ENCODE measurements at regions not wholly inside any gene's neighbourhood (a gene's known extent, or its start where the extent isn't known, plus 50 kb on each side); places are given as distances from the start of the nearest gene placed in this dataset.
A peak's percentile ranks its signal among the peaks of the same experiment; 100 is the strongest.

DNA sequence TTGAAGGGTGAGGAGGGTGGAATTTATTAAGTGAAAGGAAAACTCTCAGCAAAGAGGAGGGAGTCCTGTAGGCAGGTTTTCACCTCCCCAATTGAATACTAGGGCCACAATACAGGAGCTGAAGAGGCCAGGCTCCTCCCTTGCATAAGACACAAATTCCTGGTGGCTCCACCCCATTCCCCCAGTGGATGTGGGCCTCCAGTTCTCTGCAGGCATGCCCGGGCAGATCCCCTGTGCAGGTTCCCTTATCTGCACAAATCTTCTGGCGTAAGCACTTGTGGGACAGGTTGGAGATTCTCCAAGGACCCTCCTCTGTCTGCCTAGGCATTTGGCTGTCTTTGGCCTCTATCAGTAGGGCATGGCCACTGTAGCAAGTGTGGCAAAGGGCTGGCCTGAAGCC, 847.1 kb upstream of the MBL2 start:
- Mint-ChIP-seq H3K4me3 (ENCODE audit: unreplicated experiment) (no peak overlapping the region), H3K9me3 (ENCODE audit: unreplicated experiment) (no peaks in the 10 kb centered on the region), H3K27me3 (ENCODE audit: unreplicated experiment) (no peaks in the 10 kb centered on the region), H3K4me1 (ENCODE audit: unreplicated experiment) (no peaks in the 10 kb centered on the region), H3K27ac (ENCODE audit: unreplicated experiment) (no peak overlapping the region), H3K36me3 (ENCODE audit: low read depth, unreplicated experiment) (no peaks in the 10 kb centered on the region)
- TF ChIP-seq, protein P1, sequence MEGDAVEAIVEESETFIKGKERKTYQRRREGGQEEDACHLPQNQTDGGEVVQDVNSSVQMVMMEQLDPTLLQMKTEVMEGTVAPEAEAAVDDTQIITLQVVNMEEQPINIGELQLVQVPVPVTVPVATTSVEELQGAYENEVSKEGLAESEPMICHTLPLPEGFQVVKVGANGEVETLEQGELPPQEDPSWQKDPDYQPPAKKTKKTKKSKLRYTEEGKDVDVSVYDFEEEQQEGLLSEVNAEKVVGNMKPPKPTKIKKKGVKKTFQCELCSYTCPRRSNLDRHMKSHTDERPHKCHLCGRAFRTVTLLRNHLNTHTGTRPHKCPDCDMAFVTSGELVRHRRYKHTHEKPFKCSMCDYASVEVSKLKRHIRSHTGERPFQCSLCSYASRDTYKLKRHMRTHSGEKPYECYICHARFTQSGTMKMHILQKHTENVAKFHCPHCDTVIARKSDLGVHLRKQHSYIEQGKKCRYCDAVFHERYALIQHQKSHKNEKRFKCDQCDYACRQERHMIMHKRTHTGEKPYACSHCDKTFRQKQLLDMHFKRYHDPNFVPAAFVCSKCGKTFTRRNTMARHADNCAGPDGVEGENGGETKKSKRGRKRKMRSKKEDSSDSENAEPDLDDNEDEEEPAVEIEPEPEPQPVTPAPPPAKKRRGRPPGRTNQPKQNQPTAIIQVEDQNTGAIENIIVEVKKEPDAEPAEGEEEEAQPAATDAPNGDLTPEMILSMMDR (IDR thresholded peaks at IDR 0.05; ENCODE audit: unreplicated experiment): no peak
- no peak for DNase-seq (ENCODE audit: low spot score)

DNA sequence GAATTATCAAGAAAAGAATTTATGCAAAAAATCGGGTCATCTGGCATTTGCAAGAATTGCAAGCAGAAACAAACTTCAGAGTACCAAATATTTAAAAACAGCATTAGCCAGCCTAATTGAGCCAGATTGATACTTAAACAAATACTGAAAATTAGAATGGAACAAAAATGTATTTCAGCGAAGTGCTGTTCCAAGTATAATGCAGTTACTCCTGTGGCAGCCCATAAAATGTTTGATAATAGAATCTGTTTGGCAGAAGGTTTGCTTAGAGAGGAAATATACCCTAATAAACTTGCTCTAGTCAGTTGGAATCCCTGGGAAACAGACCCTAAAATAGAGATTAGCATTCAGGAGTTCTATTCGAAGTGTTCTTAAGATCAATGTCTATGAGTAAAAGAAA, 835.1 kb upstream of the MBL2 start:
- no peak for DNase-seq (ENCODE audit: low spot score)
- Mint-ChIP-seq H3K4me1 (ENCODE audit: unreplicated experiment) (no peaks in the 10 kb centered on the region), H3K4me3 (ENCODE audit: unreplicated experiment) (no peak overlapping the region), H3K9me3 (ENCODE audit: unreplicated experiment) (no peaks in the 10 kb centered on the region), H3K36me3 (ENCODE audit: low read depth, unreplicated experiment) (no peaks in the 10 kb centered on the region), H3K27ac (ENCODE audit: unreplicated experiment) (no peak overlapping the region), H3K27me3 (ENCODE audit: unreplicated experiment) (no peaks in the 10 kb centered on the region)
- TF ChIP-seq, protein P1 (IDR thresholded peaks at IDR 0.05; ENCODE audit: unreplicated experiment): no peak

- Mint-ChIP-seq H3K9me3 (ENCODE audit: unreplicated experiment) (no peaks in the 10 kb centered on the region), H3K4me3 (ENCODE audit: unreplicated experiment) (no peak overlapping the region), H3K27ac (ENCODE audit: unreplicated experiment) (no peak overlapping the region), H3K36me3 (ENCODE audit: low read depth, unreplicated experiment) (no peaks in the 10 kb centered on the region), H3K4me1 (ENCODE audit: unreplicated experiment) (no peaks in the 10 kb centered on the region), H3K27me3 (ENCODE audit: unreplicated experiment) (no peaks in the 10 kb centered on the region)
- DNase-seq (ENCODE audit: low spot score): no peak
- TF ChIP-seq, protein P1 (IDR thresholded peaks at IDR 0.05; ENCODE audit: unreplicated experiment): no peak
Measured at GRCh38 chr10:53606981-53607380, 834.4 kb upstream of the MBL2 start.

- Mint-ChIP-seq H3K27me3 (ENCODE audit: unreplicated experiment) (no peaks in the 10 kb centered on the region), H3K36me3 (ENCODE audit: low read depth, unreplicated experiment) (no peaks in the 10 kb centered on the region), H3K9me3 (ENCODE audit: unreplicated experiment) (no peaks in the 10 kb centered on the region), H3K4me3 (ENCODE audit: unreplicated experiment) (no peak overlapping the region), H3K4me1 (ENCODE audit: unreplicated experiment) (peaks cover 16% of the 10 kb centered on the region), H3K27ac (ENCODE audit: unreplicated experiment) (no peak overlapping the region)
- TF ChIP-seq, protein P1 (IDR thresholded peaks at IDR 0.05; ENCODE audit: unreplicated experiment): peak; percentile 79
- DNase-seq (ENCODE audit: low spot score): no peak
Measured at GRCh38 chr10:53601260-53601875, 828.8 kb upstream of the MBL2 start.

DNA sequence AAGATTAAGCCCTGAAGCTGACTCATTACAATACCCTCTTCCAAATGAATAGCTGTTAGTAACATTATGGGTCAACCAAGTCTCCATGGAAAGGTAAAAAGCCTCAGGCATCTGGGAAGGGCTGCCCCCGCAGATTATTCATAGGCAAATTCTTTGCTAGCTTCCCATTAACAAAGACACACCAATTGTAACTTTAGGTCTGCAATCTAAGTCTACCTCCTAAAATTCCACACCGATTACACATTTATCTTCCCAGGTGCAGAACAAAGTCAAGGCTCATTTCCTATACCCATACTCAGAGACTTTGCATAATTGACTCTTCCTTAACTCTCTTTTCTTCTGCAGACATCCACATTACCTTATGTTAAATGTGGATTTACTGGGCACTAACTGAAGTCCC, 826.3 kb upstream of the MBL2 start:
- Mint-ChIP-seq H3K4me3 (ENCODE audit: unreplicated experiment) (no peak overlapping the region), H3K4me1 (ENCODE audit: unreplicated experiment) (peaks cover 16% of the 10 kb centered on the region), H3K36me3 (ENCODE audit: low read depth, unreplicated experiment) (no peaks in the 10 kb centered on the region), H3K27ac (ENCODE audit: unreplicated experiment) (no peak overlapping the region), H3K27me3 (ENCODE audit: unreplicated experiment) (peaks cover 1% of the 10 kb centered on the region), H3K9me3 (ENCODE audit: unreplicated experiment) (no peaks in the 10 kb centered on the region)
- TF ChIP-seq, protein P1 (IDR thresholded peaks at IDR 0.05; ENCODE audit: unreplicated experiment): no peak
- no peak for DNase-seq (ENCODE audit: low spot score)
